Right forelimb (tissue), 1 donor: ENCODE measurements at regions not wholly inside any gene's neighbourhood (a gene's known extent, or its start where the extent isn't known, plus 50 kb on each side); places are given as distances from the start of the nearest gene placed in this dataset.

Source experiments
- DNase-seq: peaks from one replicate; pipeline ENCODE4 v3.0.0-alpha.2; 2018

GRCh38 chr5:155728146-155728856 is 598.7 kb upstream of the SGCD start:
- peak; percentile 87 for DNase-seq

DNA sequence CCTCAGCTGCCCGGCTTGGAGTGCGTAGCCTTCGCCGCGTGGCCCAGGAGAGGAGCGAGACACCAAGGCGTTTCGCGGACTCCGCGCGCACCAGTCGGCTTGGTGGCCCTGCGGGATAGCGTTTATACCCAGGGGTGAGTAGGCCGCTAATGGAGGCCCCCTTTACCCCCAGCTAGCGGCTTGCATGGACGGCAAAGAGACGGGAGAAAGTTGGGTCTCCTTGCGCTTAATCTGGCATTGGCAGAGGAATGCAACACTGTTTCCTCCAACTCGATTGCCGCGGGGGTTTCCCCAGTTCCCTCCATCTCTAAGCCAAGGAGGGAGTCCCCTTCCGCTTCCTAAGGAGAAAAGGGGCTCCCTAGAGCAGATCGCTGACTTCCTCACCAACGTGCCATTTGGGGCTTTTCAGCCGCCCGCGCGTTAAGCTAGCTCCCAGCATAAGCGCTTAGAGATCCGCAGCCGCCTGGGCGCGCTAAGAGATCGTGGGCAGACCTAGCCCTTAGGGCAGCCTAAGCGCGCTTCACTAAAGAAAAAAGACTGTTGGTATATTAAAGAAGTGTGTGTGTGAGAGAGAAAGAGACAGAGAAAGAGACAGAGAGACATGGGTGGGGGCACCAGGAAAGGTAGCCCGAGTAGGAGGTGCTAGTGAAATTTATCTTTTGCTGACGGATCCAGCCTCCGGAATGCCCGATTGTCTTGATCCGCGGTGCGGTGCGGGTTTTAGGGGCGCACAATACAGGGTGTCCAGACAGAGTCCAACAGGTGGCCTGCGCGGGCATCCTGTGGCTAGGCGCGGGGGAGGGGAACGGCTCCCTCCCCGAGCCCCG is 597.9 kb upstream of the SGCD start:
- peak; percentile 57 for DNase-seq

GRCh38 chr5:155729684-155730059 is 597.3 kb upstream of the SGCD start:
- DNase-seq, result no peak

DNA sequence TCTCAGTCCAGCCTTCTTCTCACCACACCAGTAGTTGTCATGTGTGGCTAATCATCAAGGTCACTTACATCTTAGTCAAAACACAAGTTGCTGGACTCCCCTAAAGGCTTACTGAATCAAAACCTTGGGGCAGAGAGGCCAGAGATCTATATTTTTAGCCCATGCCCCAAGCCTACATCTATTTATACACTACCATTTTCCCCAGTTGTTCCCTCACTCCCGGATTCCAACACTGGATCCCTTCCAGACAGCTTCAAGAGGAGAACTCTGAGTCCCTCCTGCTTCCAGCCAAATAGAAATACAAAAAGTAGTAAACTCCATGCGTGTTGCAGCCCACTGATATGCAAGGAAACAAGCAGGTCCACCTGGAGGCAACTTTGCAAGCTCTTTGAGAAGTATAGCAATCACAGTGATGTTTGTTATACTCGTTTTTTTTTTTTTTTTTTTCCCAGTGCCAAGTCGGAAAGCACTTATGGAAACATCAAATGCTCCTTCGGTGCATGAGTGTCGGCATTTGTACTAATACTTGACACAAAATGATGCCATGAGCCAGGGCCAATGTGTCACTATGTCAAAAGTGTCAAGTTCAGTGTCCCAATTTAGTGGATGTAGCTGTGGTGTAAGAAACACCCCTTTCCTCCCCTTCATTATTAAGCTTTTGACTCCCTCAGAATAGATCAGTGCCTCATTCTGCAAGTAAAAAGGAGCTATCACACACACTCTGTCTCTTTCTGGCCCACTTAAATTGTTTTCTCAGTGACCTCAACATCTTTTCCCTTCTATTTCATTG is 594.2 kb upstream of the SGCD start:
- DNase-seq, result no peak

DNA sequence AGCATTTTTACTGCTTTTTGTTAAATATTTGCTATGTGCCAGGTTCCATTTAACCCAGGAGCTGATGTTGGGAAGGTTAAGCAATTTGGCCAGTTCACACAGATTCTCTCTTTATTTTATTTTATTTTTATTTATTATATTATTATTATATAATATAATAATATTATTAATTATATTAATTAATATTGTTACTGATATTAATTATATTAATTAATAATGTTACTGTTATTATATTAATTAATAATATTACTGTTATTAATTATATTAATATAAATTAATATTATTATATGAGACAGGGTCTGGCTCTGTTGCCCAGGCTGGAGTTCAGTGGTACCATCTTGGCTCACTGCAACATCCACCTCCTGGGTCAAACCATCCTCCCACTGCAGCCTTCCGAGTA is 593.0 kb upstream of the SGCD start:
- DNase-seq, result no peak

DNA sequence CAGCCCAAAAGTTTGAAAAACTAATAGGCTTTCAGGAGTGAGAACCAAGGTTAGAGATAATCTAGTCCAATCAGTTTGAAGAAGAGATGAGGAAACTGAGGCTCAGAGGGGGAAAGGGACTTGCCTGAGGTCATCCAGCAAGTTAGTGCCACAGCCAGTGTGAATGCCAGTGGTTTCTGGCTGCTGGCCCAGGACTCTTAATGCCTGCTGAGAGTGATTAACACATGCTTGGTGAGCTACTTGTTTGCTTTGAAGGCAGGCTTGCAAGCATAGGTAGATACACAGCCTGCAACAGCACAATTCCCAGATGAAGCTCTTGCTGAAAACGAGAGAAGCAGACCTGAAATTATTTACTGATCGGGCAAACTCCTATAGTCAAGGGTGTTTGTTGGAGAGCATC is 591.6 kb upstream of the SGCD start:
- DNase-seq, result no peak

DNA sequence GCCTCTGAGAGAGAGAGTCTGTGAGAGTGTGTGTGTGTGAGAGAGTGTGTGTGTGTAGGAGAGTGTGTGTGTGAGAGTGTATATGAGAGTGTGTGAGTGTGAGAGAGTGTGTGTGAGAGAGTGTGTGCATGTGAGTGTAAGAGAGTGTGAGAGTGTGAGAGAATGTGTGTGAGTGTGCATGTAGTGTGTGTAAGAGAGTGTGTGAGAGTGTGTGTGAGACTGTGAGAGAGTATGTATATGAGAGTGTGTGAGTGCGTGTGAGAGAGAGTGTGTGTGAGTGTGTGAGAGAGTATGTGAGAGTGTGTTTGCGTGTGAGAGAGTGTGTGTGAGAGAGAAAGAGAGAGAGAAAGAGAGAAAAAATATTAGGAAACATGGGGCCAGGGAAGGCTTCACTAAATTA is 588.3 kb upstream of the SGCD start:
- DNase-seq, result no peak

DNA sequence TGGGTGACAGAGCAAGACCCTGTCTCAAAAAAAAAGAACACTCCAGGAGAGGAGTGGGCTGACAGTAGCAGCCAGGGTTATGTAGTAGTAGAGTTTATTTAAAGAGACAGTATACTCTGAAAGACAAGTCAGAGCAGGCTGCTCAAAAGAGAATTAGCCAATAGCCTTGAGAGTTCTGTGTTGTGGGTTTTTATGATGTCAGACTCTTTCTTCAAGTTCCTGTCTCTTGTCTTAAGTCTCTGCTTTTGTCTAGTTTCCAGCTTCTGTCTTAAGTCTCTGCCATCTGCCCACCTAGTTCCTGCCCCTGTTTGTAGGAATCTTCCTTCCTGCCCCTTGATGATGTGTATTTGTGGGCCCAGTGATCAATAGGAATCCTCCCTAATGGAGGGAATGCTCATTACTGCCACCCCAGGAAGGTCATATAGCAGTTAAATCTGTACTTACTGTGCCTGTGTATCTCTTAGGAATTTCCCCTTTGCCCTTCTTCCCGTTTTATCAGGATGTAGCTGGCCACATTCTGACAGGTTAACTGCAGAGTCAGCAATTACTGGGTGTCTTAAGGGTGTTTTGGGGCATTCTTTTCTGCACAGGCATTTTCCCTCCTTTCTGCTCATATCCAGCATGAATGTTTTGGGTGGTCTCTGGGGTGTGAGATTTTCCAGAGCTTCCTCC is 580.5 kb upstream of the SGCD start:
- DNase-seq, result no peak

- no peak for DNase-seq
These were observed 576.9 kb upstream of the SGCD start for GRCh38 chr5:155750101-155750500.

- DNase-seq, result no peak
These were observed 576.4 kb upstream of the SGCD start for GRCh38 chr5:155750571-155750970.

DNA sequence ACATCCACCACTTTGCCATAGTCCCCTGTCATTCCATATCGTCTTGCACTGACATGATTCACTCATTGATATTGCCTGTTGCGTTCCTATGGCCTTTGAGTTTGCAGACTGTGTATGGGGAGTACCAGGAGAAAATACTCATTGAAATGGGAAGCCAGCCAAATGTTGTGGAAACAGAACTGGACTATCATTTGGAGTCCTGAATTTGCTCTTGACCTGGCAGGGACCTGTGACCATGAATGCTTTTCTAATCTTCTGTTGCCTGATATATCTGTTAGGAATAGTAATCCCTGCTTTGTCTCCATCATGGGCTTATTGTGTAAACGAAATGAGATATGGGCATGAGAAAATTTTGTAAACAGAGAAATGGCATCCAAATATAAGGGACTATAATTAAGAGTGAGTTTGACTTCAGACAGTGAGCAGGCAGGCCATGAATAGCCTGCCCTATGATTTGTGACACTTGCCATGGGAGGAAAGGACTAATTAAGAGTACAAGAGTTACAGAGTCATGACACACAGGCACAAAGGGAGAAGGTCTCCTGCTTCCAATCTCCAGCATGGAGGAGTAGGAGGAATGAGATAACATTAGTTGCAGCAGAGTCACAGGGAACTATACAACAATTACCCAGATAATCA is 572.9 kb upstream of the SGCD start:
- no peak for DNase-seq

- DNase-seq, result no peak
These were observed 567.7 kb upstream of the SGCD start for GRCh38 chr5:155759252-155759651.

- DNase-seq, result no peak
These were observed 567.0 kb upstream of the SGCD start for GRCh38 chr5:155759984-155760383.

GRCh38 chr5:155761502-155761901 is 565.5 kb upstream of the SGCD start:
- no peak for DNase-seq

- DNase-seq, result no peak
These were observed 561.2 kb upstream of the SGCD start for GRCh38 chr5:155765715-155766114.

- no peak for DNase-seq
These were observed 559.5 kb upstream of the SGCD start for GRCh38 chr5:155767470-155767869.

GRCh38 chr5:155768332-155768731 is 558.6 kb upstream of the SGCD start:
- DNase-seq, result no peak

DNA sequence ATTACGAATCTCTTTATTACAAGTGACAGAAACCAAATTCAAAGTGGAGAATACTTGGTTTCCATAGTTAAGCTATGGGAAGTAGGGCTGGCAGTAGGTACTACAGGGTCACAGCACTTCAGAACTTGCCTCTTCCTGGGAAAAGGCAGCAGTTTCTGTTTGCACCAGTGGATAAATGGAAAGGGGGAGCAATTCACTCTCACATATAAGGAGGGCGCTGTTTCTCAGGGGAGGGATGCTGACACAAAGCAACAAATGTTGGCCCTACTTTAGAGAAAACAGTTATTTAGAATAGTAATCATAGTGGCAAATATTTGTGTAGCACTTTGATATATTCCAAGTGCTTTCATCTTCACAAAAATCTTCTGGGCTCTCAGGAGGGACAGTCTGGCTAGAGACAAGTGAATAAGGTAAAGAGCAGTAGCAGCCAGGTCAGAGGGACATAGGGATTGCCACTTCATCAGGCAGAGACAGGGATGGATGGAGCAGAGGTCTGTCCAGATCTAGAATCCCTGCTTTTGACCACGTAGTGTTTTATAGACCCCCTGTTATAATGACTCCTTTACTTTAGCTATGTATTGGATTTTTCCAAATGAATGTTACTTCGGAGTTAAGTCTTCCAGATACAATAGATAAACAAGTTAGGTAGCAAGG is 554.8 kb upstream of the SGCD start:
- no peak for DNase-seq

- DNase-seq, result no peak
These were observed 553.3 kb upstream of the SGCD start for GRCh38 chr5:155773680-155774079.

GRCh38 chr5:155780260-155780659 is 546.7 kb upstream of the SGCD start:
- DNase-seq, result no peak

GRCh38 chr5:155783246-155783645 is 543.7 kb upstream of the SGCD start:
- DNase-seq, result no peak

GRCh38 chr5:155783791-155784190 is 543.2 kb upstream of the SGCD start:
- DNase-seq, result no peak
